SH-SY5Y (cell line): ENCODE measurements at regions not wholly inside any gene's neighbourhood (a gene's known extent, or its start where the extent isn't known, plus 50 kb on each side); places are given as distances from the start of the nearest gene placed in this dataset.

Experiments
- GATA2 ChIP-seq: IDR thresholded peaks from 2 replicates; pipeline ENCODE4 v1.6.1; 2011; ENCODE audit warnings: mild to moderate bottlenecking, low read depth, low read length
- GATA3 ChIP-seq: IDR thresholded peaks from 2 replicates; pipeline ENCODE4 v1.6.1; 2011; ENCODE audit warnings: low read depth, mild to moderate bottlenecking, low read length, moderate library complexity

GRCh38 chr4:78683352-78683751 lies 92.8 kb upstream of the BMP2K start:
- TF ChIP-seq GATA2, result no peak
- TF ChIP-seq GATA3, result no peak
